B cell (primary cell): ENCODE measurements at regions not wholly inside any gene's neighbourhood (a gene's known extent, or its start where the extent isn't known, plus 50 kb on each side); places are given as distances from the start of the nearest gene placed in this dataset.

Source experiments
- CTCF ChIP-seq: fragments of 200-600 bp; IDR thresholded peaks from one replicate; pipeline ENCODE4 v1.8.0; 2022; ENCODE audit warnings: antibody characterized with exemption, mild to moderate bottlenecking
- EZH2 ChIP-seq: IDR thresholded peaks from 2 replicates; pipeline ENCODE4 v1.6.1; 2012; ENCODE audit warnings: borderline replicate concordance, low read depth, mild to moderate bottlenecking, moderate library complexity, low read length; ENCODE audit not compliant: insufficient read depth, poor library complexity, severe bottlenecking

- TF ChIP-seq CTCF (no peak), EZH2 (no peak)
Observed at GRCh38 chr3:61466357-61466756, 95.0 kb upstream of the PTPRG start.
